ENCODE measurements at regions not wholly inside any gene's neighbourhood (a gene's known extent, or its start where the extent isn't known, plus 50 kb on each side); places are given as distances from the start of the nearest gene placed in this dataset.

DNA sequence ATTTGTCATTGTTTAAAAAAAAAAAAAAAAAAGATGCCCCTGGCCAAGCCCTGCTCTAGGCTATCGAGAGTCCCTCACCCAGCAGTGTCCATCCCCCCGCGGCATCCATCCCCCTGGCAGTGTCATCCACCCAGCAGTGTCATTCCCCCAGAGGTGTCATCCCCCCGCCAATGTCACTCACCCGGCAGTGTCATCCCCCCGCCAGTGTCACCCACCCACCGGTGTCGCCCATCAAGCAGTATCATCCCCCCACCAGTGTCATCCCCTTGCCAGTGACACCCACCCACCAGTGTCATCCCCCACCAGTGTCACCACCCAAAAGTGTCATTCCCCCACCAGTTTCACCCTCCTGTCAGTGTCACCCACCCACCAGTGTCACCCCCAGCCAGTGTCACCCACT is 99.3 kb upstream of the PRR20G start:
- H3K4me1 ChIP-seq, result no peaks in the 10 kb centered on the region
- intact Hi-C loops (cut with DNase I; ENCODE audit: low total_unique reads), result no loop called here
- H3K27me3 ChIP-seq, result no peaks in the 10 kb centered on the region
- DNase-seq (ENCODE audit: low spot score in 2 of 2), result peak in 1 of 2 donors; percentile 33
- H3K4me3 ChIP-seq, result no peak overlapping the region
- no peak overlapping the region for H3K27ac ChIP-seq
- H3K36me3 ChIP-seq, result no peaks in the 10 kb centered on the region
- H3K9me3 ChIP-seq, result no peaks in the 10 kb centered on the region
- TF ChIP-seq POLR2AphosphoS5 (IDR thresholded peaks at IDR 0.05) (no peak), CTCF (IDR thresholded peaks at IDR 0.05) (no peak), POLR2A (IDR thresholded peaks at IDR 0.05) (no peak)

GRCh38 chr3:127386490-127386889 is 98.6 kb upstream of the PRR20G start:
- no peak overlapping the region for H3K4me3 ChIP-seq
- no peaks in the 10 kb centered on the region for H3K4me1 ChIP-seq
- no peak overlapping the region for H3K27ac ChIP-seq
- intact Hi-C loops (cut with DNase I; ENCODE audit: low total_unique reads), result no loop called here
- TF ChIP-seq CTCF (IDR thresholded peaks at IDR 0.05) (no peak), POLR2AphosphoS5 (IDR thresholded peaks at IDR 0.05) (no peak), POLR2A (IDR thresholded peaks at IDR 0.05) (no peak)
- no peaks in the 10 kb centered on the region for H3K9me3 ChIP-seq
- H3K27me3 ChIP-seq, result no peaks in the 10 kb centered on the region
- DNase-seq (ENCODE audit: low spot score in 2 of 2), result peak in 1 of 2 donors; percentile 2
- no peaks in the 10 kb centered on the region for H3K36me3 ChIP-seq

DNA sequence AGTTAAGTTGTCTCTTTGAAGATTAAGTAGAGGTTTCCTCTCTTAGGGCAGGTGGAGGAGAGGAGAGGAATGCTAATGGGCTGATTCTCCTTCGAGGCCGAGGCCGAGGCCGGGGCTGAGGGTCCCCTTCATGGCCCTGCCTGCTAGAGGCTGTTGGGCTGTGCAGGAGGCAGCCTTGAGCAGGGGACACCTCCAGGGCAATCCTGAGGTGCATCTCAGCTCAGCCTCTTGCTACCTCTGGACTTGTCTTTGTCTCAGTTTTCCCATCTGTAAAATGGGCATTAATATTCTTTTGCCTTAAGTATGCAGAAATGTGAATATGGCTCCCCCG is 97.7 kb upstream of the PRR20G start:
- Histone ChIP-seq H3K27me3 (no peaks in the 10 kb centered on the region), H3K4me3 (no peak overlapping the region), H3K36me3 (no peaks in the 10 kb centered on the region), H3K4me1 (no peaks in the 10 kb centered on the region), H3K27ac (no peak overlapping the region), H3K9me3 (peaks cover 0 to 6% of the 10 kb centered on the region in 2 donors)
- intact Hi-C loops (cut with DNase I; ENCODE audit: low total_unique reads), result no loop called here
- DNase-seq (ENCODE audit: low spot score in 2 of 2), result no peak
- TF ChIP-seq CTCF (IDR thresholded peaks at IDR 0.05) (no peak), POLR2AphosphoS5 (IDR thresholded peaks at IDR 0.05) (no peak), POLR2A (IDR thresholded peaks at IDR 0.05) (no peak)

- Histone ChIP-seq H3K27me3 (no peaks in the 10 kb centered on the region), H3K4me1 (no peaks in the 10 kb centered on the region), H3K36me3 (no peaks in the 10 kb centered on the region), H3K4me3 (no peak overlapping the region), H3K27ac (no peak overlapping the region), H3K9me3 (peaks cover 0 to 6% of the 10 kb centered on the region in 2 donors)
- intact Hi-C loops (cut with DNase I; ENCODE audit: low total_unique reads), result no loop called here
- TF ChIP-seq POLR2AphosphoS5 (IDR thresholded peaks at IDR 0.05) (no peak), POLR2A (IDR thresholded peaks at IDR 0.05) (no peak), CTCF (IDR thresholded peaks at IDR 0.05) (no peak)
- peak in 1 of 2 donors; percentile 40 for DNase-seq (ENCODE audit: low spot score in 2 of 2)
Observed at GRCh38 chr3:127384717-127385539, 97.1 kb upstream of the PRR20G start.

- TF ChIP-seq POLR2A (IDR thresholded peaks at IDR 0.05) (no peak), POLR2AphosphoS5 (IDR thresholded peaks at IDR 0.05) (no peak), CTCF (IDR thresholded peaks at IDR 0.05) (no peak)
- Histone ChIP-seq H3K27me3 (no peaks in the 10 kb centered on the region), H3K4me1 (no peaks in the 10 kb centered on the region), H3K4me3 (no peak overlapping the region), H3K9me3 (peaks cover 0 to 6% of the 10 kb centered on the region in 2 donors), H3K36me3 (no peaks in the 10 kb centered on the region), H3K27ac (no peak overlapping the region)
- intact Hi-C loops (cut with DNase I; ENCODE audit: low total_unique reads), result no loop called here
- no peak for DNase-seq (ENCODE audit: low spot score in 2 of 2)
Observed at GRCh38 chr3:127383656-127384179, 95.9 kb upstream of the PRR20G start.

Data from breast epithelium (tissue), 4 donors.